ENCODE measurements at regions not wholly inside any gene's neighbourhood (a gene's known extent, or its start where the extent isn't known, plus 50 kb on each side); places are given as distances from the start of the nearest gene placed in this dataset.

DNA sequence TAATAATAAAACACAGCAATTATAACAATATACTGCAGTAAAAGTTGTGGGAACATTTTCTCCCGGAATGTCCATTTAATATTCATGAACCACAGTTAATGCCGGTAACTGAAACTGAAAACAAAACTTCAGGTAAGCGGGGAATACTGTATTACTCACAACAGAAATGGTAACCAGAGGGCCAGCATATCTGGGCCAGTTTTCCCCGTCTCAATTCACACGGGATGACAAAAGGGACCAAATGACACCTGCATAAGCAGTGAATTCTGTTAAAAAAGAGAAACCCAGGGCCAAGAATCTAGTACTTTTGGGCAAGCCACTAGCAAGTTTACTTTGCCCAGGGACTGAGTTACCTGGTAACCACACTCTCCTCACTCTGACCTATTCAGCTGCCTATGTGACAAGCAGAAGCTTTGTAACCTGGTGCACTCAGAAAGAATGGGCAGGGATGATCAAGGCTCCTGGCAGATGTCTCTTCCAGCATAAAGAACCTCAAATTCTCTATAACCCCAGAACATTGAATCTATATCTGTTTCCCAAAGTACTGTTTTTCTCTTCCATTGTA lies 1171.2 kb downstream of the DIAPH3 start:
- DNase-seq (ENCODE audit: low spot score) = no peak
- TF ChIP-seq, protein P1, sequence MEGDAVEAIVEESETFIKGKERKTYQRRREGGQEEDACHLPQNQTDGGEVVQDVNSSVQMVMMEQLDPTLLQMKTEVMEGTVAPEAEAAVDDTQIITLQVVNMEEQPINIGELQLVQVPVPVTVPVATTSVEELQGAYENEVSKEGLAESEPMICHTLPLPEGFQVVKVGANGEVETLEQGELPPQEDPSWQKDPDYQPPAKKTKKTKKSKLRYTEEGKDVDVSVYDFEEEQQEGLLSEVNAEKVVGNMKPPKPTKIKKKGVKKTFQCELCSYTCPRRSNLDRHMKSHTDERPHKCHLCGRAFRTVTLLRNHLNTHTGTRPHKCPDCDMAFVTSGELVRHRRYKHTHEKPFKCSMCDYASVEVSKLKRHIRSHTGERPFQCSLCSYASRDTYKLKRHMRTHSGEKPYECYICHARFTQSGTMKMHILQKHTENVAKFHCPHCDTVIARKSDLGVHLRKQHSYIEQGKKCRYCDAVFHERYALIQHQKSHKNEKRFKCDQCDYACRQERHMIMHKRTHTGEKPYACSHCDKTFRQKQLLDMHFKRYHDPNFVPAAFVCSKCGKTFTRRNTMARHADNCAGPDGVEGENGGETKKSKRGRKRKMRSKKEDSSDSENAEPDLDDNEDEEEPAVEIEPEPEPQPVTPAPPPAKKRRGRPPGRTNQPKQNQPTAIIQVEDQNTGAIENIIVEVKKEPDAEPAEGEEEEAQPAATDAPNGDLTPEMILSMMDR (IDR thresholded peaks at IDR 0.05; ENCODE audit: borderline replicate concordance, control extremely low read depth, extremely low read depth, insufficient read depth, missing control alignments) = no peak
- in situ Hi-C loops (cut with MboI; ENCODE audit: low sequenced_read_pairs, unreplicated experiment) = no loop called here

DNA sequence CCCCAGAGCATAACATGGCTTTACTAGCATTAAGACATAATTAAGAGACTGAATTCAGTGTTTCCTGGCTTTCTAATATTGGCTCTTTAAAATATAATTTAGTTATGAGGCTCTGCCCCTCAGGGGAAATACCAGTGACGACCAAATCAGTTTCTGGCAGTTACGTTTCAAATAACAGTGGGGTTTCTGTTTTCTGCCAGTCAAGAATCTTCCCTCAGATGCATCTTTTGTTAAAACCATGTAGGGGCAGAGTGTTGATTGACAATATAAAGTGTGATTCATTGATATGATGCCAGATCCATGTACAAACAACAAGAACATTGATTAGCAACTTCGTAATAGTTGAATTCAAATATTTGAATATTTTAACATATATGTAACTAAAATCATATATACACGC lies 1169.7 kb downstream of the DIAPH3 start:
- TF ChIP-seq, protein P1 (IDR thresholded peaks at IDR 0.05; ENCODE audit: borderline replicate concordance, control extremely low read depth, extremely low read depth, insufficient read depth, missing control alignments) = no peak
- DNase-seq (ENCODE audit: low spot score) = no peak
- in situ Hi-C loops (cut with MboI; ENCODE audit: low sequenced_read_pairs, unreplicated experiment) = no loop called here

DNA sequence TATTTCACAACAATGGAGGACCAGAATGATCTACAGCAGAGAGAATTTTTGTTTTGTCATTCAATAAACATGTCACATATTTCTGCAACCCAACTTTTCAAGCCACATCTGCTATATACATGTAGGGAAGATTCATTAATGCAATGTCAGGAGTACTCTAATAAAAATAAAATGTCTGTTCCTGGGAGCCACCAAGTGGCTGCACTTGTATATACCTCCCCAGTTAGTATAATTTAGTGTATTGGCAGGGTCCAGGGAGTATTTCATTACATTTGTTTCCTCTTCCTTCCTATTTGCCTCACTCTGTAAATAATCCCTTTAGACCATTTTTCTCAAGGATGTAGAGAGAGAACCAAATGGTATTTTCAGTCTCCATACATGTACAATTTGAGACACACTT lies 1169.0 kb downstream of the DIAPH3 start:
- no peak for DNase-seq (ENCODE audit: low spot score)

DNA sequence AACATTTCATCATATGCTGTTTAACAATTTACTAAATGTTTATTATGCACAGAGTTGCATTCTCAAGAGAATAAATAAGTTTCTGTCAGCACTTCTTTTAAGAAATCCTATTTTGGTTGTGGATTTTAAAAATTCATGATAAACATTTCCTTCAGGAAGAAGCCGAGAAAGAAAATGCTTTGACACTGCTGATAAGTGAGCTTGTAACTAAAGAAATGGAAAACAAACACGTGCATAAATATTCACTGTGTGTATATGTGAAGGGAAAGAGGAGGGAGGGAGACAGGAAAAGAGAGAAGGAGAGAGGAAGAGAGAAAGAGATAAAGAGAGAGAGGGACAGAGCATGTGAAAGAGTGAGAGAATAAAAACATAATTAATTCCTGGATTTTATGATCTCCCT lies 1165.0 kb downstream of the DIAPH3 start:
- TF ChIP-seq, protein P1 (IDR thresholded peaks at IDR 0.05; ENCODE audit: borderline replicate concordance, control extremely low read depth, extremely low read depth, insufficient read depth, missing control alignments) = no peak
- in situ Hi-C loops (cut with MboI; ENCODE audit: low sequenced_read_pairs, unreplicated experiment) = no loop called here
- no peak for DNase-seq (ENCODE audit: low spot score)

More for the DNA sequence above, 1169.0 kb downstream of the DIAPH3 start:
- TF ChIP-seq, protein P1 (IDR thresholded peaks at IDR 0.05; ENCODE audit: borderline replicate concordance, control extremely low read depth, extremely low read depth, insufficient read depth, missing control alignments) = no peak
- in situ Hi-C loops (cut with MboI; ENCODE audit: low sequenced_read_pairs, unreplicated experiment) = no loop called here

DNA sequence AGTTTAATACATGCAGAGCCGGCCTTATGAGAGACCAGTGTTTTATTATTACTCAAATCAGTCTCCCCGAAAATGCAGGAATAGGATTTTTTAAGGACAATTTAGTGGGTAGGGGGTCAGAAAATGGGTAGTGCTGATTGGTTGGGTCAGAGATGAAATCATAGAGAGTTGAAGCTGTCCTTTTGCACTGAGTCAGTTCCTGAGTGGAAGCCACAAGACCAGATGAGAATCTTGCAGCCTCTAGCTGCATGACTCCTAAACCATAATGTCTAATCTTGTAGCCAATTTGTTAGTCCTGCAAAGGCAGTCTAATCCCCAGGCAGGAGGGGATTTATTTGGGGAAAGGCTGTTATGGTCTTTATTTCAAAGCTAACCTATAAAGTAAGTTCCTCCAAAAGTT lies 1163.9 kb downstream of the DIAPH3 start:
- TF ChIP-seq, protein P1 (IDR thresholded peaks at IDR 0.05; ENCODE audit: borderline replicate concordance, control extremely low read depth, extremely low read depth, insufficient read depth, missing control alignments) = no peak
- in situ Hi-C loops (cut with MboI; ENCODE audit: low sequenced_read_pairs, unreplicated experiment) = no loop called here
- DNase-seq (ENCODE audit: low spot score) = no peak

DNA sequence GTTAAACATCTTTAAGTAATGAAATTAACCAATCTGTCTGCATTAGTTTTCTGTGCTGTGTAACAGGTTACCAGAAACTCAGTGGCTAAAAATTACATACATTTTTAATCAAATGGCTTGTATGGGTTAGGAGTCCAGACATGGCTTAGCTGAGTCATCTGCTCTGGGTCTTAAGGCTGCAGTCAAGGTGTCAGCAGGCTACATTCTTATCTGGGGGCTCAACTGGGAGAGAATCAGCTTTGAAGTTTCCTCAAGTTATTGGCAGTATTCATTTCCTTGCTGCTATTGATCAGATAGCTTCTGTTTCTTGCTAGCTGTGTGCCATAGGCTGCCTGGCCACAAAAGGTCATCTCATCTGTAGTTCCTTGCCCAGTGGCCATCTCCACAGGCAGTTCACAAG lies 1163.0 kb downstream of the DIAPH3 start:
- DNase-seq (ENCODE audit: low spot score) = no peak
- in situ Hi-C loops (cut with MboI; ENCODE audit: low sequenced_read_pairs, unreplicated experiment) = no loop called here
- TF ChIP-seq, protein P1 (IDR thresholded peaks at IDR 0.05; ENCODE audit: borderline replicate concordance, control extremely low read depth, extremely low read depth, insufficient read depth, missing control alignments) = no peak
